DMS 273 treated with DMSO at 0.1 percent for 48 hours (cell line): ENCODE measurements at regions not wholly inside any gene's neighbourhood (a gene's known extent, or its start where the extent isn't known, plus 50 kb on each side); places are given as distances from the start of the nearest gene placed in this dataset.
"Not testable (repeated sequence)": the region's sequence is repeated elsewhere in the genome, so short reads cannot be mapped to it uniquely, and the experiment has no call there.

Source experiments
- DNase-seq: peaks from one replicate; lab custom pipeline; 2025; lab: John Stamatoyannopoulos, UW

DNA sequence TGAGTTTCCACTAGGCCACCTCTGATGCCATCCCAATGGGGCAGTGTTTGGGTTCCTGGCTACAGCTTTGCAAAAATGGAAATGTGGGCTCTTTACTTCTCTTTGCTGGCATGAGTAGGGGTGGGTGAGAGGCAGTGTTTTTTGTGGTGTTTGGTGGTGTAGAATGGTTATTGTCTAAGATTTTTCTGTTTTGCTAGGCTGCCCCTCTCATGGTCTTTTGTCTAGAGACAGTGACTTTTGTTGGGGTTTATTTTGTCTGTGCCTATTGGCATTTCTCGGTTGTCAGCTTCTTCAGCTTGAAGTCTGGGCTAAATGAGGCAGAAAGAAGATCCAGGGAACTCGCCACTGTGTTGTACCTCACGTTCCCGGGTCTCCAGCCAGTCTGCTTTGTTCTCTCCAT, 112.1 kb downstream of the CENPF start:
- no peak for DNase-seq

DNA sequence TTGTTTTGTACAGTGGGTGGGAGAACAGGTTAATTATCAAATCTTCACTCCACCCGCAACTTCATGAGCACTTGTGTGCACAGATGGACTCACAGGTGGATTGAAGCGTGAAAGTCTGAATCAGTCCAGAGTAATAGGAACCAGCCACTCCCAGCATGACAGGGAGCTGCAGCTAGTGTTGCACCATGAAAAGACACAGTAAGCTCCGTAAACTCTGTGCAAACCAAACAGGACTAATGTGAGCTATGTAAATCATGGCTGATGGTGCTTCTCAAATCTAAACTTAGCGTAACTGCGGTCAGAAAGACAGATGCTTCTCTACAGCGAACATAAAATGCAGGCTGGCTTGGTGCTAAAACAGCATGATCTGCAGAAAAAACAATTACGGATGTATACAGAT, 114.4 kb downstream of the CENPF start:
- DNase-seq = no peak

DNA sequence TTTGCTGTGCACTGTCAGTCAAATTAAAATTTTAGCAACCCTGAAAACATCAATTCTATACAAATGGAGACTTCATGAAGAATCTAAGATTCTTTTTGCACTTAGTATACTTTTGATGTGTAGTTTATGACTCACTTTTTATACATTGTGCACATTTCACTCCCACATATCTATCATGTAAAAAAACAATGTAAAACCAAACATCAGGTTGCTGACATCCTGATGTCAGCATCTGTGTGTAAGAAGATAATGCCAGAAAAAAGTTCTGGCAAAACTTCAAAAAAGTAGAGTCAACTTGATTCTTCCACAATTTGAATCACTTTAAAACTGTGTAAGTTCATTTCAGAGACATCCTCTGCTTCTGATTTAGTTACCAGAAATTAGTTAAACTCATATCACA, 115.7 kb downstream of the CENPF start:
- DNase-seq = no peak

DNA sequence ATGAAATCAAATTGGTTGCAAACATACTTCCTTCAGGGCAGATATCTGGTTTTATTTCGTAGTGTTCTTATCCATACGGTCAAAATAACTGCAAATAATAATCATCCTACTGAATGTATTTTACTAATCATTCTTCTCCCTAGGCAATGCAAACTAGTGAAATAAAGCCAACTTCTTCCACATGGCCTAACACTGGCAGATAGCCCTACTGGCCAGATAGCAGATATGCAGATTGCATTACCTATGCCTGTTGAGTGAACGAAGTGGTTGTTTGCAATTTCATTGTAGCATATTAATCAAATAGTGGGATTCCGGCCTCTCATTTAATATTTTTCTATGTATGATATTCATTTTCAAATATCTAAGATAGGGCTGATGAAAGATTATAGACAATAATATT, 116.2 kb downstream of the CENPF start:
- no peak for DNase-seq

DNA sequence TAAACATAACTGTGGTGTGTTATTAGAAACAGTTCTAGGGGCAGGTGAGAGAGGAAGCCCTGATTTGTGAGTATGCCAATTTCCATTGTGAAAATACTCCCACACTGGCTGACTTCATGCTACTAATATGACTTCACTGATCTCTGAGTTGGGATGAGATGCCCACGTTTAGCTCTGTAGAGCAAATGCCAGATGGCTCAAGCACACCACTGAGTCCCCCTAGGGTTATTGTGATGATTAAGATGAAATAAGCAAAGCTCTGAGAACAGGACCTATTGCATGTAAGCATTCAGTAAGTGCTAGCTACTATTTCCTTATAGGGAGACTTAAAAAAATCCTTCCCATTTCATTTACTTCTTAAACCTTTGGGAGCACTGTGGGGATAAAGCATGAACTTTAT, 117.6 kb downstream of the CENPF start:
- DNase-seq = no peak

DNA sequence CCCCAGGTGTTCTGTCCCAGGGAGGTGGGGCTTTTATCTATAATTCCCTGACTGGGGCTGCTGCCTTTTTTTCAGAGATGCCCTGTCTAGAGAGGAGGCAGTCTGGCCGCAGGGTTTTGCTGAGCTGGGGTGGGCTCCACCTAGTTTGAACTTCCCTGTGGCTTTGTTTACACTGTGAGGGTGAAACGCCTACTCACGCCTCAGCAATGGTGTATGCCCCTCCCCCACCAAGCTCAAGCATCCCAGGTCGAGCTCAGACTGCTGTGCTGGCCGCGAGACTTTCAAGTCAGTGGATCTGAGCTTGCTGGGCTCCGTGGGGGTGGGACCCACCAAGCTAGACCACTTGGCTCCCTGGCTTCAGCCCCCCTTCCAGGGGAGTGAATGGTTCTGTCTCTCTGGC, 124.3 kb downstream of the CENPF start:
- DNase-seq = no peak

DNA sequence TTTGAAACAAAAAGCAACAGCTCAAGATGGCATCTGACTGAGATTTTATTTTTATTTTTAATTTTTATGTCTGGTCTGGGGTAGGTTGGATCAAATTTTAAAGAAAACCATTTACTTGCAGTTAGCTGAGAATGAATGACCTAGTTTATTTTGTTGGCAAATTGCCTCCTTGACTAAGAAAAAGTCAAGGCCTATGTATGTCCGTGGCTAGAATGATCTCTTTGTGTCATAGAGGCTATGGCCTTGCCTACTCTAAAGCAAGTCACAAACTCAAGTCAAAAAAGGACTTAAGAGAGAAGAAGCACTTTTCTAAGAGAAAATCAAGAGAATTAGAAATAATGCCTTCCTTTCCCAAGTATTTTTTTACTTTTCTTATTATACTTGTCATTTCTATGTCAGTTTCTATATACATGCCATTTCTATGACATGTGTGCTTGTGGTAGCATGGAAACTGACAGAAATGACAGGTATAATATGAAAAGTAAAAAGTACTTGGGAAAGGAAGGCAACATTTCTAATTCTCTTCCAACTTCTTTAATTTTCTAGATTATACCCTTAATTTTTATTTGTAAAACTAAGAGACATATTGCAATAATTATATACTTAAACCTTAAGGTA, 136.7 kb downstream of the CENPF start:
- no peak for DNase-seq

DNA sequence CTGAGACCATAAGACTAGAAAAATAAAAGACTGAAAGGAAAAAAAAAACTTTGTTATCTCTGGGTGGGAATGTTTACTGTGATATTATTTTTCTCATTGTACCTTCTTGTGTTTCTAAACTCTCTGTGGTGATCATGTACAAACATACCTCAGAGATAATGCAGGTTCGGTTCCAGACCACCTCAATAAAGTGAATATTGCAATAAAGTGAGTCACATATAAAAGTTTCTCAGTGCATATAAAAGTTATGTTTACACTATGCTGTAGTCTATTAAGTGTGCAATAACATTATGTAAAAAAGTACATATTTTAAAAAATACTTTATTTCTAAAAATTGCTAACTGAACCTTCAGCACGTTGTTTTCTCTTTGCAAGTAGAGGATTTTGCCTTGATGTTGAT, 137.5 kb downstream of the CENPF start:
- DNase-seq = no peak

DNA sequence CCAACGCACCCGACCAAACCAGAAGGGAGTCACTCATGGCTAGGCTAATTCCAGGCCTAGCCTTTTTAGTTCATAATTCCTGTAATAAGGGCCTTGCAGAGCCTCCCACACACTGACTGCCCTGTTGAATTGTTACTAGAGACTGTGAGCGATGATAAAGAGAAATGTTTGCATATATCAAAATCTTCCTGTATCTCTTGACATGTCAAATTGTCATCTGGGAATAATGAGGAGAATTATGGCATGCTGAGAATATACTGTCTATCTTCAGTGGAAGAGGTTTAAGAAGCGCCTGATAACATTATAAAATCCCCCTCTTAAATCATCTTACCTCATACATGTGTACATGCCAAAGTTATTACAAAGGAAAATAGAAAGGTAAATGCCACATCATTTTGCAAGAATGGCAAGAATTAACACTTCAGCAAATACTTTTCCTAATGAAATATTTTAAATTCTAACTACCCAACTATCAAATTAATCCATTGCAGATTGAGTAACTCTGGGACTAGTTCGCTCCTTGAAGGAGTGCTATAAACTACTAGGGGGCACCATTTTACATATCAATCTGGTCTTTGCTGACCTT, 144.1 kb downstream of the CENPF start:
- no peak for DNase-seq

DNA sequence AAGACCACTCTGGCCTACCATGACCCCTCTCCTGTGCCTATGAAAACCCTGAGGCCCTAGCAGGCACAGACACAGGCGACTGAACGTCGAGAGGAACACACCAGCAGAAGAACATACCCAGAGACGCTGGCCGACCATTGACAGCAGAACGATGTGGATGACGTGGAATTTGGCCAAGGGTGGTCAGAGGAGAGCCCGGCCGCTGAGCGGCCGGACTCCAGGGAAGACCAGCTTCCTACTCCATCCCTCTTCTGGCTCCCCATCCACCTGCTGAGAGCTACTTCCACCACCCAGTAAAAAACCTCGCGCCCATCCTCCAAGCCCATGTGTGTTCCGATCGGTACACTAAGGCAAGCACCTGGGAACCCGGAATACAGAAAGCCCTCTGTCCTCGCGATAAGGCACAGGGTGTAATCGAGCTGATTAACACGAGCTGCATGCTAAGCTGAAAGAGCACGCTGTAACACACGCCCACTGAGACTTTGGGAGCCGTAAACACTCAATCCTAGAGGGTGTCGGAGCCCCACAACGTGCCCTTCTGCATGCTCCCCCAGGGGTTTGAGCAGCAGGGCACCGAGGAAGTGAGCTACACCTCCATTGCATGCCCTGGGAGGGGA, 150.3 kb downstream of the CENPF start:
- DNase-seq = no peak

DNA sequence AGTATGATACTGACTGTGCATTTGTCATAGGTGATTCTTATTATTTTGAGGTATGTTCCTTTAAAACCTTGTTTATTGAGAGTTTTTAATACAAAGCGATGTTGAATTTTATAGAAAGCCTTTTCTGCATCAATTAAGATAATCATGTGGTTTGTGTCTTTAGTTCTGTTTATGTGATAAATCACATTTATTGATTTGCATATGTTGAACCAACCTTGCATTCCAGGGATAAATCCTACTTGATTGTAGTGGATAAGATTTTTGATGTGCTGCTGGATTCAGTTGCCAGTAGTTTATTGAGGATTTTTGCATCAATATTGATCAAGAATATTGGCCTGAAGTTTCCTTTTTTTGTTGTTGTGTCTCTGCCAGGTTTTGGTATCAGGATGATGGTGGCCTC, 158.0 kb downstream of the CENPF start:
- no peak for DNase-seq

DNA sequence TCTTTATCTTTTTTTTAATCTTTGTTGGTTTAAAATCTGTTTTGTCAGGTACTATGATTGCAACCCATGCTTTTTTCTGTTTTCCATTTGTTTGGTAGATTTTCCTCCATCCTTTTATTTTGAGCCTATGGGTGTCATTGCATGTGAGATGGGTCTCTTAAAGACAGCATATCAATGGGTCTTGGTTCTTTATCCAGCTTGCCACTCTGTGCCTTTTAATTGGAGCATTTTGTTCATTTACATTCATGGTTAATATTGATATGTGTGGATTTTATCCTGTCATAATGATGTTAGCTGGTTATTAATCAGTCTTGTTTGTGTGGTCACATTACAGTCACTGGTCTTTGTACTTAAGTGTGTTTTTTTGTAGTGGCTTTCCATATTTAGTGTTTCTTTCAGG, 159.9 kb downstream of the CENPF start:
- DNase-seq = no peak

DNA sequence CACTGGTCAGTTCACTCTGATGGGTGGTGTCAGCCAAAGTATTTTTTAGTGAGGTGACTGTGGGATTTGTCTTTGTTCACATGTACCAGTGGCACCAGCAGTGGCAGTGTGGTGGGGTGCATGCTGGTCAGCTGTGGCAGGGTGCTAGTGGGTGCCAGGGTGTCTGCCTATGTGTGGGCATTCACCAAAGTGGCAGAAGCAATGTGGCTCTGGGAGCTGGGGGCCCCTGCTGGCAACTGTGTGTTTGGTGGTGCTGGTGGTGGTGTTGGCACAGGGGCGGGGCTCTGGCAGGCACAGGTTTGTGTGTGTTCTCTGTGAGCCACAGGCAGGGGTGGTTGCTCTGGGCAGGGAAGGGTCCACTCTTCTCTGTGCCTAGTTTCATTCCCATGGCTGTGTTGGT, 161.5 kb downstream of the CENPF start:
- DNase-seq = no peak

DNA sequence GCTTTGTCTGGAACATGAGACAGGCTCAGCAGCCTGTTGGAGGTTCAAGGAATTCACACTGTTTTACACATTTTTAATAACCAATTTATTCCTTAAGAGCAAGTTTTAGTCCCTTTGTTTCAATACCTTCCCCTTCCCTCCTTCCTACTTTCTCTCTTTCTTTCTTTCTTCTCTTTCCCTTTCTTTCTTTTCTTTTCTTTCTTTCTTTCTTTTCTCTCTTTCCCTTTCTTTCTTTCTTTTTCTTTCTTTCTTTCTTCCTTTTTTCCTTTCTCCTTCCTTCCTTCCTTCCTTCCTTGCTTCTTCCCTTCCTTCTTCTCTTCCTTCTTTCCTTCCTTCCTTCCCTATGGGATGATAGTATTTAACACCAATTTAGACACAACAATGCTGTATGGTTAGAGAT, 164.2 kb downstream of the CENPF start:
- no peak for DNase-seq

DNA sequence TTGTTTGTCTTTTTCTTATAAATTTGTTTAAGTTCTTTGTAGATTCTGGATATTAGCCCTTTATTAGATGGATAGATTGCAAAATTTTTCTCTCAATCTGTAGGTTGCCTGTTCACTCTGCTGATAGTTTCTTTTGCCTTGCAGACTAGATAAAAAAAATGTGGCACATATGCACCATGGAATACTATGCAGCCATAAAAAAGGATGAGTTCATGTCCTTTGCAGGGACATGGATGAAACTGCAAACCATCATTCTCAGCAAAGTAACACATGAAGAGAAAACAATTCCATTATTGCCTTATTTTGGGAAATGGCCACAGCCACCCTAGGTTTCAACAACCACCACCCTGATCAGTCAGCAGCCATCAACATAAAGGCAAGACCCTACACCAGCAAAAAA, 166.7 kb downstream of the CENPF start:
- not testable (repeated sequence) for DNase-seq

DNA sequence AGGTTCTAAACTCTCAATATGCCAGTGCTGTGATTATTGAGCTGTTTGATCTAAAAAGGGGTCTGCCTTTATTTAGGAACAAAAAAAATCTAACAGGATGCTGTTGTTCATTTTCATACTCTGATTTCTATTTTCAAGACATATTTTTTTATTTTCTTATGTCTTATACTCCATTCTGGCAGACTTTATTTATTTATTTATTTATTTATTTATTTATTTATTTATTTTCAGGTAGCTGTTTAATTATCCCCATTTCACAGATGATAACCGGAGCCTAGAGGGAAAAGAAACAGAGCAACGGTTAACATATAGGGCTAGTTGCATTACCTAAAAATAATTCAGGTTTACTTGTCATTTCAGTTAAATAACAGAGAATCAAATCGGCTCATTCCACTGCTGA, 174.4 kb downstream of the CENPF start:
- no peak for DNase-seq

DNA sequence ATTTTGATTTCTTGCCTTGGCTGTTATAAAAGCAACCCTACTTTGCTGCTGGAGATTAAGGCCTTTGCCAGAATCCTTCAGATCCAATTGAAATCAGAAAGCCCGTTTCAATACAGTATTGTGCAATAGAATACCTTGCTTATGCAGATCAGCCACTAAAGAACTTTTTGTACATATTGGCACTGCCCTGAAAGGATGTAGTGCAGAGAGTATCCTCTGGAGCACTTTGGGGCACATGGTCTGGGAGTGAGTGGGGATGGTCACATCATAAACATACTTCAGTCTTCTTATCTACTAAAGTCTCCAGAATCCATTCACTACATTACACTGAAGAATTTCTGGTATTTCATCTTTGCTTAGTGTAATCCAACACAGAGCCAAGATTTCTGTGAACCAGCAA, 189.0 kb downstream of the CENPF start:
- no peak for DNase-seq

DNA sequence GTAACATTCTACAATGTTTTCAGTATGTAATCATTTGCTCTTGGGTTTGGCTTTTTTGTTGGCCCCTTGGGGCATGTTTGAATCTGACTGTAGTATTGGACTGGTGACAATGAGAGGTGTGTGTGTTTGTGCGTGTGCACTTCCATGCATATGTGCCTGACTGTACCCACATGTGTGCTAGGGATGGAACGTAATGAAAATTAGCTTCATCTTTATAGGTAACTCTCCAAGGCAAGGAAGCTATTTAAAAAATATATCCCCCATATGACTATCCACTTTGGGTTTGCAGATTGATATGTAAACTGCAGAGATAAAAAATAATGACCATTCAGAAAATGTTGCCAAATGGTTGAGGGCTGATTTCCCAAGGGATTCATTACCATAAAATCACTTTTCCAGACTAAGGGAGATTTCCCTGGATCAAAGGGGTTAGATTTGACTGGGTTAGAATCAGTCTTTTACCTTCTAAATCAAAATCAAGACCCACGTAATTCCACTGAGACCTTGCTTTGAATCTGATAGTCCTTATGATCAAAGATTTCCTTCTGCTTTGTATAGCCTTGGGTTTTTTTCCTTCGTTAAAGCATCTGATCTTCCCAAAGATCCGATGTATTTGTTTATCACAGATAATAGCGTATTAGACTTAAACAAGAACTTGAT, 189.7 kb downstream of the CENPF start:
- DNase-seq = no peak

DNA sequence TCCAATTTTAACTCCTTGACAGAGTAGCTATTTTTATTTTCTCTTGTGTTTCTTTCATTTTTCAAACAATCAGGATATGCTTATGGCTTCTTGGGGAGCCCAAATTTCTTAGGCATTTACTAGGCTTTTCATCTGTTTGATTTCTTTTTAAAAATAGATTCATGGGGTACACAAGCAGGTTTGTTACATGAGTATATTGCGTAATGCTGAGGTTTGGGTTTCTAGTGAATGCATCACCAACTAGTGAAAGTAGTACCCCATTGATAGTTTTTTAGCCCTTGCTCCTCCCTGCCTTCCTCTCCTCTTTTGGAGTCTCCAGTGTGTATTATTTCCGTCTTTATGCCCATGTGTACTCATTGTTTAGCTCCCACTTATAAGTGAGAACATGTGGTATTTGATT, 190.7 kb downstream of the CENPF start:
- DNase-seq = no peak

DNA sequence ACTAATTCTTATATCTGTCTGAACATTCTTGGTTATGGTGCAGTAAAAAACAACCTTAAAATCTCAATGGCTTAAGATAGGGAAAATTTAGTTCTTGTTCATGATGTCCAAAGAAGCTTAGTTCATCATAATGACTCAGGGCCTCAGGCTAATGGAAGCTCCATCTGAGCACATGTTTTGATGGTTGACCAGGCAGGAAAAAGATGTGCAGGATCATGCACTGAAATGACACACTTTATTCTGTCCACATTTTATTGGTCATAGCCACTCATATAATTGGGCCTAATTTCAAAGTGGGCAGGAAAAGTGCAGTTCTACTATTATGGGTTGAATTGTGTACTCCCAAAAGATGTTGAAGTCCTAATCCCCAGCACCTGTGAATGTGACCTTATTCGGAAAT, 198.2 kb downstream of the CENPF start:
- no peak for DNase-seq

DNA sequence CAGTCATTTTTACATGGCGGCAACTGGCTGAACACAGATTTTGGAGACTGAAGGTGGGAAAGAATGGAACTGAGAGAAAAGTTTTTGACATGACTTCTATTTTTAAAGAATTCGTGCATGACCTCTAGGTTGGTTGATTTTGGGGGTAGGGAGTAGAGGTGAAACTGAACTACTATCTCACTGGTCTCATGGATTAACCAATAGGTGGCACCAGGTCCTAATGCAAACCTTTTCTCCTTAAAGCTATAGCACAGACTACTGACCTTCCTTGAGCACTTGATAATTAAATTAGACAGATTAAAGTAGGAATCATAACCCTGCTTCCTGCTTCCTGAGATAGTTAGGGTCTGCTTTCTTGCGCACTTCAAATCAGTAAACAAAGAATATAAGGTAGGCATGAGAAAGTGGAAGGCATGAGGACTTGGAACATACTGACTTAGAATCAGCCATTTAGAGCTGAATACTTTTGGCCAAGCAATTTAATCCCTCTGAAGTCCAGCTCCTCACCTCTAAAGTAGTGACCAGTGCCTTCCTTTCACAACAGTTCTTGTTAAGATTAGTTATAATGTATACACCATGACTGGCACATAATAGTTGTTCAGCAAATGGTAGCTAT, 206.0 kb downstream of the CENPF start:
- DNase-seq = peak; percentile 12

DNA sequence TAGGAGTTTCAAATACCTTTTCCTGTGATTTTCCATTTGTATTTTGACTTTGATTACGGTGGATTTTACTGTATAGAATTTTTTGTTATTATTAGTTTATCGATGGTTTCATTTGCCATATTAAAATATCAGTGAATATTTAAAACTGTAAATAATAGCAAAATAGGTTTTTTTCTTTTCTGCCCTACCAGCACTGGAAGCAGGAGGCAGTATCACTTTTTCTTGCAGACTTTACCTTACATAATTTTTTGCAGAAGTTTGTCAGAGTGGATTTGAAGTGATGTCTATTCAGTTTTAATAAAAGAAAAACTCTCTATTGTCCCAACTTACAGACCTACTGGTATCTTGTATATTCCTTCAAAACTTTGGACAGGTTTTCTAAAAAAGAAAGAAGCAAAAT, 213.6 kb downstream of the CENPF start:
- no peak for DNase-seq
